NK-92 (cell line): ENCODE measurements at regions not wholly inside any gene's neighbourhood (a gene's known extent, or its start where the extent isn't known, plus 50 kb on each side); places are given as distances from the start of the nearest gene placed in this dataset.

ENCODE experiments used
- DNase-seq: peaks from one replicate; lab custom pipeline; 2025; ENCODE audit not compliant: unreplicated experiment; lab: John Stamatoyannopoulos, UW

DNA sequence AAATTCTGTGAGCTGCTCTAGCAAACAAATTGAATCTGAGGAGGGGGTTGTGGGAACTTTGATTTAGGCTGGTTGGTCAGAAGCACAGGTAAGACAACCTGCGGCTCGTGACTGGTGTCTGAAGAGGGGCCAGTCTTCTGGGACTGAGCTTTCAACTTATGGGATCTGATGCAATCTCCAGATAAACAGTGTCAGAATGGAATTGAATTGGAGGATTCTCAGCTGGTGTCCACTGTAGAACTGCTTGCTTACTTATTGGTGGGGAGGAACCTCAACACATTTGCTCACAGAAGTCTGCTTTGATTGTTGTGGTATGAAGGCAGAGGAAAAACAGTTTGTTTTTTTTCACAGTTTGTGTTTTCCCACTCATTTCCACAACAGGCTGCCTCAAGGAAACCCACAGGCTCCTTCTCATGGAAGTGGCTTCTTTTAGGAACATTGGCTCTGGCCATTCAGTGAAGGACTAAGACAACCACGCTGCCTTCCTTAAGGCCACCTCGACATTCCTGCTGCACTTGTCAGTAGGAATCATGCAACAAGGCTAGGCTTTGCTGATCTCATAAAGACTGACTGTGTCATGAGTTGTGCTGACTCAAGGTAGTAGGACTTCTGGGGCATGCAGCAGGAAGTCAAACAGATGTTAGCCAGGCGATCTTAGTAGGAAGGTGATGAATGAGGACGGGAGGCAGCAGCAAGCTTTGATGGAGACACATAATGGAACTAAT lies 104.7 kb downstream of the TSN start:
- no peak for DNase-seq

DNA sequence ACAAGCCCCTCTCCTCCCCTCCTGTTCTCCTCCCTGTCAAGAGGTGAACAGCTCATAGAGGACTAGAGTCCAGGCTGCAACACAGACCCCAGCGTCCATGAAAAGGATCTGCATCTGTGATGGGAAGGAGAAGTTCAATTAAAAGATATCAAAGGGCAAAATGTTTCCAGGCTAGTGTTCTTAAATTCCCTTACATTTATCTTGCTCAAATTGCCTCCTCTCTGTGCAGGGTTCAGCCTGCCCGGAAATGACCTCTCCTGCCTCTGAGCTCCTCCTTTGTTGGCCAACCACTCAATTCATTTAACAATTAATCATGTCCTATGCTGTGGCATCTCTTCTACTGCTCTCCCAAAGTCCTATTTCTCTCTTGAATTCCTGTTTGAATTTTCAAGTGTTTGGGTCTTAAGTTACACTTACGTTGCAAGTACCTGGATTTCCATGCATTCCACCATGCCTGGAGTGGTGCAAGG lies 105.3 kb downstream of the TSN start:
- DNase-seq: no peak

DNA sequence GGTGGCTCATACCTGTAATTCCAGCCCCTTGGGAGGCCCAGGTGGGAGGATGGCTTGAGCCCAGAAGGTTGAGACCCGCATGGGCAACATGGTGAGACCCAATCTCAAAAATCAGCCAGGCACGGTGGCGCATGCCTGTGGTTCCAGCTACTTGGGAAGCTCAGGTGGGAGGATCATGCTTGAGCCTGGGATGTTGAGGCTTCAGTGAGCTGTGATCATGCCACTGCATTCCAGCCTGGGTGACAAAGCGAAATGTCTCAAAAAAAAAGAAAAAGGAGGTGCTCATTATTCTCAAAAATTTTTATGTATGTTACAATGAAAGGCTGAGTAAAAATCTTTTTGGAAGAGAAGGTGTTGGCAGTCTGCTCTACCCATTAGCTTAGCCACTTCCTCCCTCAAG lies 106.8 kb downstream of the TSN start:
- DNase-seq: no peak

DNA sequence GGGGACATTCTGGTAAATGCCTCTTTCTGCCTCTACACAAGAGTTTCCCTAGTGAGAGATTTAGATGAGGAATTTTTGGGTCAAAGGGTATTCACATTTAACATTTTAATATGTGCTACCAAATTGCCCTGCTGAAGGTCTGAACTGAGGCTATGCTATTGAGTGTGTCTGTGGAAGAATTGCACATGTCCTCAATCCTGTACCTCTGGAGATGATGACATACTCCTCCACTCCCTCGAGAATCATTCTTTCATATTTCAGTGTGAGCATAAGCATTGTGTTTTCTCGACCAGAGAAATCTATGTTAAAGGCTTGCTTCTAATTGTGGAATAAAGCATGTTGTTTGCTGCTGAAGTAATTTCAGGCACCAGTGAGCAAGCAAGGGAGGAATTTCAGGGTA lies 110.5 kb downstream of the TSN start:
- no peak for DNase-seq

DNA sequence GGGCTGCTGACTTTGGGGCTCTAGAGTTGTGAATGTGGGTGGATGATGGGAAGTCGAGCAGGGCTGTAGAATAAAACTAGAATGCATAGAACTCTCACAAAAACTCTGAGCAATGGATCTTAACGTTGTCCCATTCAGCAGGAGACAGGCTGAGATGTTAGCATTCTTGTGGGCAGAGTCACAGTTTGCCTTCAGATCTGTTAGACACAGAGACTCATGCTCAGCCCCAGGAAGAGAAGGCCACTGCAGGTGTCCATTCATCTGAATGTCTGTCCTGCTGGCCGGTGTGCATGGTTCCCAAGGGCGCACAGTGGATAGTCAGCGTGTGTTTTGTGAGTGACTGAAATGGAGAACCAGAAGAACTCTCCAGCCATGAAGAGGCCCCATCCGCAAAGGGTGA lies 111.3 kb downstream of the TSN start:
- no peak for DNase-seq

DNA sequence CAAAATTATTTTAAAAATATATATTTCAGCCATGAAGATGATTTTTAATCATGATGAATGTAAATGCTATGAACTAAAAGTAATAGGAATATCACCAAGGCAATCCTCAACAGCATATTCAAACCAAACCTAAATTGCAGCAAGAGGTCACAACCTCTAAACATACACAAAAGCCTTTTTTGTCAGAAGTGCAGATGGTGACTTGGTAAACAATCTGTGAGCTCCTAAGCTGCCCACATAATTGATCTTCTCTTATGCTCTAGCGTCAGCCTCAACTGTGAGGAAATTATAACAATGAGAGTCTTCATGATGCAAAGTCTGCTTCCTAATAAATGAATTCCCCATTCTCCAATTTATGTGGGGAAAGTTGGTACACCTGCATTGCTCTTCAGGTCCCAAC lies 113.2 kb downstream of the TSN start:
- no peak for DNase-seq

DNA sequence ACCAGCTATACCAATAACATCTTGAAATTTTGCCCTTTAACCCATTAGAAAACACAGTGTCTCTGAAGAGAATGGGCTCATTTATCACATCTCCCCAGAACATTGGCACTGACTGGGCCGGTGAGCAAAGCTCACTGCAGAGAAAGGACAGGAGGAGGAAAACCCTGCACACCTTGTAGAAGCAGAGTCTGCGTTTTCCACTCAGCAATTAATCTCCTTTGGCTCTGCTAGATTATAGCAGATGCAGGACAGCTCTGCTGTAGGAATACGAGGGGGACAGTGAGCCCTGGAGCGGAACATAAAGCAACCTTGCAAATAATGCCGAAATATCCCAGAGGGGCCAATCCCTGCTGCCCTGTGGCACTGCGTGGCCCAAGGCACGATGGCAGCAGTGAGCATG lies 113.9 kb downstream of the TSN start:
- no peak for DNase-seq

DNA sequence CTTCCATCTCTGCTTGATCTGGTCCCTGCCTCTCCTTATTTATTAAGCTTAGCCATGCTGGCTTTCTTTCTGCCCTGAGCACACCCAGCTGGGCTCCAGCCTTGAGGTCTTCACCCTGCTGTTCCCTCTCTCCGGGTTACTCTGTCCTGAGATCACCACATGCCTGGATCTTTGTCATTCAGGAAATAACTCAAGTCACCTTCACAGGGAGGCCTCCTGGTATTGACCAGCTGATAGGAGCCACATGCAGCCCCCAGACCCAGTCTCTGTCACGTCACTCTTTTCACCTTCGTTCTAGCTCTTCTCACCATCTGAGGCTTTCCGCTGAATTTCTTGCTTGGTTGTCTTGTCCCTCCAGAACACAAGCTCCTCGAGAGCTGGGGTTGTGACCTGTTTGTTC lies 114.4 kb downstream of the TSN start:
- DNase-seq: no peak

DNA sequence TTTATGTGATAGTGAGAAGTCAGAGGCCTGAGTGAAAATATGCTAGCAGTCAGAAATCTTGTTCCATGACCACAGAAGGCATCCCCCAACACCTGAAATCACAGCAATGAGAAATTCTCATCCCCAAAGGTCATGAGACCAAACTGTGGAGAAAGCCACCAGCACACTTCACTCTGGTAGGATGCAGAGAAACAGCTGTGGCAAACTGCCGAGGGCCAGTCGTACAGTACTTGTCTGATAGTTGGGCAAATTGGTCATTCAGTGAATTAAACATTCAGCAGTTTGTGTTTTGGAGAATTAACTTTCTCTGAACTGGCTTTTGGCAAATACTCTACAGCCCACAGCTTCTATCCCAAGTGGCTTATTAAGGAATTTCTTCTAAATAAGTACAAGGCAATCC lies 117.2 kb downstream of the TSN start:
- no peak for DNase-seq

DNA sequence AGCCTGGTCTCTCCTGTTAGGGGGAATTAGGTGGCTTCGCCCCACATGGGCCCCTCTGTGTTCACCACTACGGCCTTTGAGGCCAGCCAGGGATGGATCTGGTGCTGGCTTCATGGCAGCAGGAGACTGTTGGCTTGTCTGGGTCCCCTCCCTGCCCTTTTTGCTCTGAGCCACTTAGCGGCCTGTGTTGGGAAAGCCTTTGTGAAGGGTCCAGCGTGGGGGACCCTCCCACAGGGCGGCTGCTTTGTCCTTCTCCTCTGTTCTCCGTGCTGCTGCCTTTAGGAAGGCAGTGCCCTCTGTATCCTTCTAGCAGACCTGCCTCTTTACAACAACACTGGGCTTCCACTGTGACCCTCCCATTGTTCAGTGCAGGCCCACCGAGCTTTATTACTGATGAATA lies 118.4 kb downstream of the TSN start:
- no peak for DNase-seq

DNA sequence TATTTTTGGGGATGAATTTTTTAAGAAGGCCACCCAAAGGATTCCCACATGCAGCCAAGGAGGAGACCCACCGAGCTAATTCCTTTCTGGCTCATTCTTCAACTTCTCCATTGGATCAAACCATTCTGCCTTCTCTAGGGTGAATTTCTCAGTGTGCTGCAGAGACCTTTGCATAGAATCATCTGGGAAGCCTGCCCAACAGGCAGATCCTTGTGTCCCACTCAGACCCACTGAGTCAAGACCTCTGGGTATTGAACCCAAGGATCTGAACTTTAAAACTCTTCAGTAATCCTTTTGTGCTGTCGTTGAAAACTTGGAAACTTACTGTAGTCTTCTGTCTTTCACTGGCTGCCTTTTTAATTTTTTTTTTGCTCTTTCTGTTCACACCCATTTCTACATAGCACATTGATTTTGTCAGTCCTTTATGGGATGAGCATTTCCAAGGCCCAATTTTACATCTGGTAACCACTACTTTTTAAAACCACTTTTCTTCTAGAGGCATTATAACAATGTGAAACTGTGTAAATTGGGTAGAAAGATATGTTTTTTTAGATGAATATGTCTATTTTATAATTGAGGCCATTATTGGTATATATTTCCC lies 120.2 kb downstream of the TSN start:
- no peak for DNase-seq

DNA sequence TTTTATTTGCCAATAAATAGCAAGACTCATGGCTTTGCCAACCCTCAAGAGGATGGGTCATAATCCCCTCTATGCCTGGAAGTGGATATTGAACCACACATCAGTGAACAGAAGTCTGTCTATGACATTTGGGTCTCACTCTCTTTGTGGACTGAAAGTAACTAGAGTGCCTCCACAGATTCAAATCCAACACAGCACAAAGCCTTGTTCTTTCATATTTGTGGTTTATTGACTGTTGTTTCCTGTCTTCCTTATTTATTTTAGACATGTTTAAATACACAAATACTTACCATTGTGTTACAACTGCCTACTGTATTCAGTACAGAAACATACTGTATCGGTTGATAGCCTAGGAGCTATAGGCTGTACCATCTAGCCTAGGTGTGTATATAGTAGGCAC lies 121.9 kb downstream of the TSN start:
- no peak for DNase-seq

DNA sequence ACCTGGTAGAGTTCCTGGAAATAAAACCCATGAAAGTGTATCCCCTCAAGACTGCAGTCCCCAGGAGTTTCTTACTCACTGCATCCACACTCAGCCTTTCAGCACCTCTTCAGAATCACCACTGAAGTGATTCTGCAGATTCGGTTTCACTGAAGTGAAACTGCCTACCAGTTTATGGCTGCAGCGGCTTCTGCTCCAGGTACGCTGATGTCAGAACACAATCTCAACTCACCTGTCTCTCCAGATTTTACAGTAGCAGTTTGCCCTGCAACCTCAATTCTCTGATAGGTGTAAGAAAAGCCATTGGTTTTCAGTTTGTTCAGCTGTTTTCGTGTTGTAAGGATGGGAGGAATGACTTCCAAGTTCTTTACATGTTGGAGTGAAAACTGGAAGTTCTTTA lies 124.8 kb downstream of the TSN start:
- no peak for DNase-seq

DNA sequence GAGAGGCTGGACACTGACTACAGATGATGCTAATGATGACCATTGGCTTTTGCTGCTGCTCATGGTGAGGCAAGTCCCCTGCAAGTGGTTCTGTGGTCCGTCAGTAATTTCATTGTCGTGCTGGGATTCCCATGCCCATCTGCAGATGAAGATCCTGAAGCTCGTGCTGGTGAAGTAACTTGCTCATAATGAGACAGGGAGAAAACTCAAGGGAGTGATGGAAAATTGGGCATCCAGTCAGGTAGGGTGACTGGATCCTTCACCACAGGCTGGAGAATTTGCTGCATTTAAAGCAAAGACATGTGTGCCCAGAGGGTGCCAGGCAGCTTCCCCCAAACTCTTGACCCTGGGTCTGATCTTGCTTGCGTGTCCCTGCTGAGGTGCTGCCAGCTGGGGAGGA lies 125.6 kb downstream of the TSN start:
- no peak for DNase-seq

DNA sequence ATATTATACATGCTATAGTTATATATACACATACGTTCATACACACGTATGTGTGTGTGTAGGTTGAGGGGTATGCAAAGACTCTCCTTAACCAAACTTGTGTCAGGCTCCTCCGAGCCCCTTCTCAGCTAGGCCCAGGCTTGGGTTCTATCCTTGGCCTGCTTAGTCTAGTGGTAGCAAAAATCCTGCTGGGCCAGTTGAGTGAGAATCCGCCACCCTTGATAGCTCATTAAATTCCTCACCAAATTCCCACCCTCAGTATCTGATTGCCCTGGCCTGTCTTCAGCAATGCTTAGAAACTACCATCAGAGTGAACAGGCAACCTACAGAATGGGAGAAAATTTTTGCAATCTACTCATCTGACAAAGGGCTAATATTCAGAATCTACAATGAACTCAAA lies 126.5 kb downstream of the TSN start:
- DNase-seq: no peak

DNA sequence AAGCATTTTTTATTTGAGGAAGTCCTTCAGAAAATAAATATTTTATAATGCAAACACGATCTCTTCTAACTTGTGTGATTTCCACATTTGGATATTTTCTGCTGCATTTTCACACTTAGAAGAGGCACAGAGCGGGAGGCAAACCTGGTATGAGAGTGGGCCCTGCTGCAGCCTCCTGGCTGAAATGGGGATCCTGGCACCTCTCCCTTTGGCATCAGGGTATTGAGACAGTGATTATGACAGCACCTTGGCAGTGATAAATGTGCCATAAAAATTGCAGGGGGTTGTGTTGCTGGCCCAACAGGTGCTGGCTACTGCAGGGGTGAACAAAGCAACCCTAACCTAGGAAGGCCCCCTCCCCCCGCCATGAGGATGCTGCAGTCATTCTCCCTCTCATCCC lies 128.6 kb downstream of the TSN start:
- DNase-seq: no peak

DNA sequence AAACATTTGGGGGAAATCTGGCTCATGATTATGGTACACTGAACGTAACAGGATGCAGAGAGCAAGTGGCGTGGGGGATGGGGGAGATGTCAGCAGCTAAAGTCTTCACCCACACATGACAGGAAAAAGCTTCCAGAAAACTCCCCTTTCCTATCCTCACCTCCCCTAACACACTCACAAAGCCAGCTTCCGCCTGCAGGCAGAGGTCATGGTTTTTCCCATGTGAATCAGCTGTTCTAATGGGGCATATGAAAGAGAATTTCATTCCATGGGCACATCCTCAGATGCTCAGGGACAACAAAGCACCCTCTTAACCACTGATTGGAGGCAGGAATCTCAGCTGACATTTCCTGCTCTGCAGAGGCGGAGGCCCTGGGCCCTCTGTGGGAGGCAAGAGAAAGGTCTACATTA lies 129.1 kb downstream of the TSN start:
- DNase-seq: no peak

DNA sequence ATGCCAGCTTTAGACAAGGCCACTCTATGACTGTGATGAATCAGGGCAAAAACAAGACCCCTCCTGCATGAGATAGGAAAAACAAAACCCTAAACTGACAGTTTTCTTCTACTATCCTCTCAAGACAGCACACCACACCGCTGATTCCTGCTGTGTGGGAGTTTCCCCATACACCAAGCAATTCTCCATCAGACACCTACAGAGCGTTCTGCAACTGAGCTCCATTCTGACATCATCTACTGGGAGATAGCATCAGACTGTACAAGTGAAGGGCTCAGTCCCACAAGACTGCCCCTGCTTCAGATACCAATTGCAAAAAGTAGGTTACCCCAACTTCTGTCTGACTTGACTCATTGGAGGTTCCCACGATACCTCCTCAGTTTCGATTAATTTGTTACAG lies 130.6 kb downstream of the TSN start:
- DNase-seq: no peak

DNA sequence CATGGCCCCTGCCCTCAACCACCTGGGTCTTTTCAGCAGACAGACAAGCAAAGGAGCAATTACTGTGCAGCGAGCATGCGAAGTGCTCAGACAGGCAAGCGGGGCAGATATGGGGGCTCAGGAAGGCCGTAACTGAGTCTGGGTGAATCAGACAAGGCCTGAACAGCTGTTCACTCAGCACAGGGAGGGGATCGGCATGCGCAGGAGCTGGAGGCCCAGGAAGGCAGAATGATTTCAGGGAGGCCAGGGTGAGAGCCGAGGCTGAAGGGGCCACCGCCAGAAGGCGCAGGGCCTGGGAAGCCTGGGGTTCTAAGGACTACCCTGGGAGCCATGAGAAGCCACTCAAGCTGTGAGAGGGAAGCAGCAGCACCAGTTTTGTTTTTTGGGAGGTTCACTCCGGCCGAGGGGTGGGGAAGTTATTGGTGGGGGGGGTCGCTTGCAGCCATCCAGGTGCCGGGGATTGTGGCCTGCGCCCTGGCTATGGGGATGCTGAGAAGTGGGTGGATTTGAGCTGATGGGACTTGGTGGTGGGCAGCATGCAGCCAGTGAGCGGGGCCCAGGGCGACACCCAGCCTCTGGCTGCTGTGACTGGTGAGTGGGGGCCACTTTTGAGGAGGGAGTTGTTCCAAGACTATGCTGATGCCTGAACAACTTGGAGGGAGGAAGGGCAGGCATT lies 132.2 kb downstream of the TSN start:
- DNase-seq: no peak

DNA sequence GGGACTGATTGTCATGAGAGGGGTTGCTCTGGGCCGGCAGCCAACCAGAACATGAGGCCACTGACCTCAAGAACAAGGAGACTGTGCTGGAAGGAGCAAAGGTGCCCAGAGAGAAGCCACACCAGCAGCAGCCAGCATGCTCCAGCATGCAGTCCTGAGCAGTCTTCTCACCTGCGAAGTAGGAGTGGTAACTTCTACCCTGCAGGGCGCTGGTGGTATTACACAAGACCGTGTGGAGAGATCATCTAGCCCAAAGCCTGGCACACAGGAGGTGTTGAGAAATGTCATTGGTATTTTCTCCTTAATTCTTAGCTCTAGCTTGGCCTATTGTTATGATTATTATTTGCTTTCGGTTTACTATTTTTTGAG lies 132.7 kb downstream of the TSN start:
- no peak for DNase-seq

DNA sequence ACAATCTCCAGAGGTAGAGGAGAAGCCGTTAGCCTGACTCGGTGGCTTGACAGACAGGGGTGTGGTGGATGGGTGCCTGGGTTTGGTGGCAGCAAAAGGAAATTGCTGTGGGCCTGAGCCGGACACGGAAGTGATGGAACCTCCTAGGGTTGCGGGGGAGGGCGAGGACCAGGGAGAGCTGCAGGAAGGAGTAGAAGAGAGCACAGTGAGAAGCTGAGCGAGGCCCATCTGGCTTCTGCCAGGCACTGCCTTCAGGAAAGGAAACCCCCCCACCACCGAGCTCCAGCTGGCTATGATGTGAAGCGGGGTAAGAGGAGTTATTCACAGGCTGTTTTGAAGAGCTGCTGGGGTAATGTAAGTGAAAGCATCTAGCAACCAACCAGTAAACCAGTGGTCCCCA lies 134.6 kb downstream of the TSN start:
- no peak for DNase-seq

DNA sequence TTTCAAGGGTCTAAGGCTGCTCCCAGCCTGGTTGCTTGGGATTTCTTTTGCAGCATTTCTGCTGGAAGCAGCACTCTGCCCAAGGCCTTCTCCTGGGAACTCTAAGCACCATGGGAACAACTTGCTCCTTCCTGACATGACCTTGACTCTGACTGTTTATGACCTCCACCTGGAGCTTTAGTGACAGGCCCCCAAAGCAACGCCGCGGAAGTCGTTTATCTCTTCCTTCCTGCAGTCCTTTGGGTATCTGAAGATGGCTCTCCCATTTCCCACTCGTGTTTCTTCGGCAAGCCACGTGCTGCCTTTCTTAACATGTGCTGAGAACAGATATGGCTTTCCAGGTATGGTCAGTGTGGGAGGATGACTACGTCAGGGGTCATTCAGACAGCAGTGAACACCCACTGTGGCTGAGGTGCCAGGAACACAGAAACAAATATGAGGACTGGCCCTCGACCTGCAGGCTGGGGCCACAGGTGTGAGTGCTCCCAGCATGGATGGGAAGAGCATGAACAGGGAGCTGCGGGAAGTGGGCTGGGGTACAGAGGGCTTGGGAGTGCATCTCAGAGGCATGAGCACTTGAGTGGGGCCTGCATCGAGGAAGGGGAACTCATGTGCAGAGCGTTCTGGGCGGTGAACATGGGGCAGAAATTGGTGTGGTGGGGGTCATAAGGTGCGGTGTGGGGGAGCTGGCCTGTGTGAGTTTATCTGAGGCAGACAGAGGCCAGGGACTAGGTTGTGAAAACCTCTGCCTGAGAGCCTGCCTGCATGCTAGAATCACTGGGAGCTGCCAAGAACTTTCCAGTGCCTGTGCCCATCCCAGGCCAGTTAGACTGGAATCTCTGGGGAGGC lies 140.5 kb downstream of the TSN start:
- DNase-seq: no peak
